DOHH2 (cell line): ENCODE measurements at regions not wholly inside any gene's neighbourhood (a gene's known extent, or its start where the extent isn't known, plus 50 kb on each side); places are given as distances from the start of the nearest gene placed in this dataset.

Experiments
- H3F3A ChIP-seq: fragments of 200-600 bp; sonication (generic), shearing (Covaris generic); 2 replicates; pipeline ENCODE4 v1.6.0; 2016; ENCODE audit warnings: antibody characterized with exemption, mild to moderate bottlenecking; ENCODE audit not compliant: control insufficient read depth, insufficient read depth
- H3K27ac ChIP-seq: fragments of 200-600 bp; sonication (generic); 2 replicates; pipeline ENCODE4 v1.5.1; 2014; ENCODE audit warnings: low read depth, mild to moderate bottlenecking, low read length, moderate library complexity
- H3K27me3 ChIP-seq: fragments of 200-600 bp; sonication (generic); 2 replicates; pipeline ENCODE4 v1.6.1; 2014; ENCODE audit warnings: mild to moderate bottlenecking, low read length, mixed read lengths; ENCODE audit not compliant: control insufficient read depth
- H3K36me3 ChIP-seq: fragments of 200-600 bp; sonication (generic); 2 replicates; pipeline ENCODE4 v1.6.1; 2014; ENCODE audit warnings: mild to moderate bottlenecking, low read length, moderate library complexity, mixed read lengths; ENCODE audit not compliant: control insufficient read depth
- H3K4me1 ChIP-seq: fragments of 200-600 bp; sonication (generic); 2 replicates; pipeline ENCODE4 v1.6.1; 2014; ENCODE audit warnings: mild to moderate bottlenecking, low read length, mixed read lengths; ENCODE audit not compliant: control insufficient read depth
- H3K4me2 ChIP-seq: fragments of 200-600 bp; sonication (generic); 2 replicates; pipeline ENCODE4 v1.6.0; 2014; ENCODE audit warnings: mild to moderate bottlenecking, low read length, moderate library complexity
- H3K4me3 ChIP-seq: fragments of 200-600 bp; sonication (generic); 2 replicates; pipeline ENCODE4 v1.5.1; 2014; ENCODE audit warnings: mild to moderate bottlenecking, low read length, mixed read lengths
- H3K79me2 ChIP-seq: fragments of 200-600 bp; sonication (generic); 2 replicates; pipeline ENCODE4 v1.6.1; 2014; ENCODE audit warnings: mild to moderate bottlenecking, low read length, mixed read lengths; ENCODE audit not compliant: control insufficient read depth
- H3K9me2 ChIP-seq: fragments of 200-600 bp; sonication (generic); replicated peaks from 2 replicates; pipeline ENCODE4 v1.6.1; 2014; ENCODE audit warnings: mild to moderate bottlenecking, low read length, mixed read lengths; ENCODE audit not compliant: control insufficient read depth
- H3K9me3 ChIP-seq: fragments of 200-600 bp; sonication (generic); 2 replicates; pipeline ENCODE4 v1.6.1; 2014; ENCODE audit warnings: antibody characterized with exemption, low read length, mixed read lengths; ENCODE audit not compliant: control insufficient read depth, insufficient read depth
- H4K20me1 ChIP-seq: fragments of 200-600 bp; sonication (generic); 2 replicates; pipeline ENCODE4 v1.6.0; 2014; ENCODE audit warnings: low read depth, mild to moderate bottlenecking, antibody characterized with exemption, low read length, moderate library complexity; ENCODE audit not compliant: control insufficient read depth, insufficient read depth
- CTCF ChIP-seq: fragments of 200-600 bp; sonication (generic); IDR thresholded peaks from one replicate; pipeline ENCODE4 v1.5.1; 2014; ENCODE audit warnings: antibody characterized with exemption, mild to moderate bottlenecking, low read depth, low read length; ENCODE audit not compliant: poor library complexity, severe bottlenecking
- EZH2phosphoT487 ChIP-seq: fragments of 200-600 bp; sonication (generic); IDR thresholded peaks from 2 replicates; pipeline ENCODE4 v1.6.1; 2017; ENCODE audit warnings: borderline replicate concordance, mild to moderate bottlenecking, antibody characterized with exemption, low read length, moderate library complexity, mixed read lengths

DNA sequence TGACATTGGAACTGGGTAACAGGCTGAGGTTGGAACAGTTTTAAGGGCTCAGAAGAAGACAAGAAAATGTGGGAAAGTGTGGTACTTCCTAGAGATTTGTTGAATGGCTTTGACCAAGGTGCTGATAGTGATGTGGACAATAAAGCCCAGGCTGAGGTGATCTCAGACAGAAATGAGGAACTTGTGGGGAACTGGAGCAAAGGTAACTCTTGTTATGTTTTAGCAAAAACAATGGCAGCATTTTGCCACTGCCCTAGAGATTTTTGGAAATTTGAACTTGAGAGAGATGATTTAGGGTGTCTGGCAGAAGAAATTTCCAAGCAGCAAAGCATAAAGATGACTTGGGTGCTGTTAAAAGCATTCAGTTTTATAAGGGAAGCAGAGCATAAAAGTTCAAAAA, 474.7 kb upstream of the ADGRB3 start:
- Histone ChIP-seq H3K9me2 (no peaks in the 10 kb centered on the region), H3K27ac (no peak overlapping the region), H3K4me3 (no peak overlapping the region), H4K20me1 (no peaks in the 10 kb centered on the region), H3K27me3 (no peaks in the 10 kb centered on the region), H3K36me3 (no peaks in the 10 kb centered on the region), H3K9me3 (peaks cover 11% of the 10 kb centered on the region; the same call in 1 of the 2 replicates), H3K79me2 (no peaks in the 10 kb centered on the region), H3K4me1 (no peaks in the 10 kb centered on the region), H3K4me2 (no peak overlapping the region), H3F3A (no peaks in the 10 kb centered on the region)
- no peak for TF ChIP-seq EZH2phosphoT487
- no peak for TF ChIP-seq CTCF

DNA sequence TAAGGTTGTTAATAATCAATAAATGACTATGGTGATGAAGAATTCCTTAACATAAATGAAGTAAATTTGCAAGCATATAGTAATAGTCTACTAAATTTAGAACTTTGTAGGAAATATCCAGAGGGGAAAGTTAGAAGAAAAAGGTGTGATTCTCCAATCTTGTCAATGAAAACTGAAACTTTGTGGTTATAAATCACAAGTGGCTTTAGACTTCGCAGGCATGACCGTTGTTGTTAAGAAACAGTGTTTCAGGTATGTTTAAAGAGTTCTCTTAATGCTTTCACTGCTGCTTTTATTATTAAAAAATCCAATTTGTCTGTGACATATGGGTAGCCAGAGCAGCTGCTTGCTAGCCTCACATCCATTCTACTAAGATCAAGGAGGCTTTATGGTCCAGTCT, 475.6 kb upstream of the ADGRB3 start:
- H3K4me2 ChIP-seq: no peak overlapping the region
- H3K4me3 ChIP-seq: no peak overlapping the region
- peaks cover 11% of the 10 kb centered on the region; the same call in 1 of the 2 replicates for H3K9me3 ChIP-seq
- no peak overlapping the region for H3K27ac ChIP-seq
- H4K20me1 ChIP-seq: no peaks in the 10 kb centered on the region
- H3K36me3 ChIP-seq: no peaks in the 10 kb centered on the region
- no peaks in the 10 kb centered on the region for H3K79me2 ChIP-seq
- no peaks in the 10 kb centered on the region for H3K4me1 ChIP-seq
- TF ChIP-seq CTCF: no peak
- TF ChIP-seq EZH2phosphoT487: no peak
- no peaks in the 10 kb centered on the region for H3K9me2 ChIP-seq
- no peaks in the 10 kb centered on the region for H3F3A ChIP-seq
- H3K27me3 ChIP-seq: no peaks in the 10 kb centered on the region

DNA sequence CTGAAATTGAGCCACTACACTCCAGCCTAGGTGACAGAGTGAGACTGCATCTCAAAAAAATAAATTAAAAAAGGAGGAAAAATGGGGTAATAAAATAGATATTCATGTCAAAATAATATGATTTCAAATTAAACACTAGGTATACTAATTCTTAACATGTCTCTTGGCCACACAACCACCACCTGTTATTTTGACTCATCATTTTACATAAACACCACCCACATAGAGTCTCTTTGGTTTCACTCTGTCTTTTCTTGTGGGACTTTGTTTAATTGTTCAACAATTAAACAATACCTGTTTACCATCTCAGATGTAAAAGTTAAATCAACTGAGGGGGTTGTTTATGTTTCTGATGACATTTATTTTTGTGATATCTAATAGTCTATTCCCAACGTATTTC, 476.8 kb upstream of the ADGRB3 start:
- no peaks in the 10 kb centered on the region for H4K20me1 ChIP-seq
- H3K4me3 ChIP-seq: no peak overlapping the region
- H3K27me3 ChIP-seq: no peaks in the 10 kb centered on the region
- no peak overlapping the region for H3K27ac ChIP-seq
- TF ChIP-seq CTCF (no peak), EZH2phosphoT487 (no peak)
- H3F3A ChIP-seq: no peaks in the 10 kb centered on the region
- H3K9me2 ChIP-seq: no peaks in the 10 kb centered on the region
- no peaks in the 10 kb centered on the region for H3K36me3 ChIP-seq
- H3K9me3 ChIP-seq: peaks cover 11% of the 10 kb centered on the region; the same call in 1 of the 2 replicates
- no peak overlapping the region for H3K4me2 ChIP-seq
- H3K79me2 ChIP-seq: no peaks in the 10 kb centered on the region
- H3K4me1 ChIP-seq: no peaks in the 10 kb centered on the region
